ENCODE measurements at regions not wholly inside any gene's neighbourhood (a gene's known extent, or its start where the extent isn't known, plus 50 kb on each side); places are given as distances from the start of the nearest gene placed in this dataset.
A peak's percentile ranks its signal among the peaks of the same experiment; 100 is the strongest.

GRCh38 chr13:23488442-23488841 lies 54.9 kb upstream of the SACS start:
- no peak overlapping the region for H3K4me3 ChIP-seq (ENCODE audit: low read depth, low read length)
- DNase-seq (ENCODE audit: low read depth) = peak; percentile 57
- no peak for TF ChIP-seq CTCF (IDR thresholded peaks at IDR 0.05; ENCODE audit: insufficient read depth, low read depth, low read length)

GRCh38 chr13:23496255-23496654 lies 62.8 kb upstream of the SACS start:
- no peak for TF ChIP-seq CTCF (IDR thresholded peaks at IDR 0.05; ENCODE audit: insufficient read depth, low read depth, low read length)
- DNase-seq (ENCODE audit: low read depth) = no peak
- no peak overlapping the region for H3K4me3 ChIP-seq (ENCODE audit: low read depth, low read length)

GRCh38 chr13:23497191-23497590 lies 63.7 kb upstream of the SACS start:
- TF ChIP-seq CTCF (IDR thresholded peaks at IDR 0.05; ENCODE audit: insufficient read depth, low read depth, low read length) = no peak
- H3K4me3 ChIP-seq (ENCODE audit: low read depth, low read length) = no peak overlapping the region
- DNase-seq (ENCODE audit: low read depth) = no peak

GRCh38 chr13:23500849-23501248 lies 67.3 kb upstream of the SACS start:
- no peak for TF ChIP-seq CTCF (IDR thresholded peaks at IDR 0.05; ENCODE audit: insufficient read depth, low read depth, low read length)
- H3K4me3 ChIP-seq (ENCODE audit: low read depth, low read length) = no peak overlapping the region
- DNase-seq (ENCODE audit: low read depth) = peak; percentile 89

- no peak for TF ChIP-seq CTCF (IDR thresholded peaks at IDR 0.05; ENCODE audit: insufficient read depth, low read depth, low read length)
- H3K4me3 ChIP-seq (ENCODE audit: low read depth, low read length) = no peak overlapping the region
- peak; percentile 43 for DNase-seq (ENCODE audit: low read depth)
These were observed 66.0 kb upstream of the TNFRSF19 start for GRCh38 chr13:23504180-23504579.

GRCh38 chr13:23505007-23505406 lies 65.2 kb upstream of the TNFRSF19 start:
- peak overlapping the region; percentile 18 for H3K4me3 ChIP-seq (ENCODE audit: low read depth, low read length)
- TF ChIP-seq CTCF (IDR thresholded peaks at IDR 0.05; ENCODE audit: insufficient read depth, low read depth, low read length) = no peak
- peak; percentile 79 for DNase-seq (ENCODE audit: low read depth)

GRCh38 chr13:23506071-23506806 lies 64.0 kb upstream of the TNFRSF19 start:
- TF ChIP-seq CTCF (IDR thresholded peaks at IDR 0.05; ENCODE audit: insufficient read depth, low read depth, low read length) = no peak
- no peak overlapping the region for H3K4me3 ChIP-seq (ENCODE audit: low read depth, low read length)
- peak; percentile 38 for DNase-seq (ENCODE audit: low read depth)
